Type B pancreatic cell (in vitro differentiated cells): ENCODE measurements at regions not wholly inside any gene's neighbourhood (a gene's known extent, or its start where the extent isn't known, plus 50 kb on each side); places are given as distances from the start of the nearest gene placed in this dataset.

ENCODE experiments used
- DNase-seq: peaks from one replicate; pipeline ENCODE4 v3.0.0; 2021; ENCODE audit warnings: mixed read lengths; ENCODE audit not compliant: unreplicated experiment; ENCODE audit errors: extremely low spot score
- H3K27ac Mint-ChIP-seq: 2 replicates; pipeline ENCODE4 v1.8.0; 2021; ENCODE audit warnings: mild to moderate bottlenecking, mixed read lengths
- H3K27me3 Mint-ChIP-seq: 2 replicates; pipeline ENCODE4 v1.8.0; 2021; ENCODE audit warnings: mixed read lengths
- H3K36me3 Mint-ChIP-seq: 2 replicates; pipeline ENCODE4 v1.8.0; 2021; ENCODE audit warnings: mixed read lengths
- H3K4me1 Mint-ChIP-seq: one replicate; pipeline ENCODE4 v1.8.0; 2021; ENCODE audit warnings: mixed read lengths; ENCODE audit not compliant: unreplicated experiment
- H3K4me3 Mint-ChIP-seq: 2 replicates; pipeline ENCODE4 v1.8.0; 2021; ENCODE audit warnings: mild to moderate bottlenecking, mixed read lengths
- H3K9me3 Mint-ChIP-seq: 2 replicates; pipeline ENCODE4 v1.8.0; 2021; ENCODE audit warnings: mixed read lengths
- TF ChIP-seq, protein P1 (sequence below): fragments of 200-600 bp; sonication (generic); conservative IDR thresholded peaks from 2 replicates; pipeline ENCODE4 v1.5.0; 2021; ENCODE audit warnings: antibody characterized with exemption, mild to moderate bottlenecking

DNA sequence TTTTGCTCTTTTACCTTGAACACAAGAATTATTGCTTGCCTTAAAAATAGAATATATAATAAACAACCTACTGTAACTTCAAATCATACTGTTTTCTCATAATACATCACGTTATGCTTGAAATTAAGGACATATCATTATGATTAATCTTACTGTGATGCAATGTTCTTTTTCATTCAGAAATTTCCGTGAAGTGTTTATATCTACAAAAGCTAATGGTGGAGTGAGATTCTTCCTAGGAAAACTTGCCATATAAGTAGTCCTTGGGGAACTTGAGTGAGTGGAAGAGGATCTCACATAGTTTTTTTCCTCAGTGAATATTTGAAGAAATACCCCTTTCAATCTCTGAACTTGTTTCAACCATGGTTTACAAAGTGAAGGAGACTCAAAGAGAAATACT, 498.7 kb upstream of the CBLB start:
- Mint-ChIP-seq H3K27me3 (no peaks in the 10 kb centered on the region), H3K36me3 (no peaks in the 10 kb centered on the region), H3K4me1 (no peaks in the 10 kb centered on the region), H3K27ac (no peak overlapping the region), H3K9me3 (no peaks in the 10 kb centered on the region), H3K4me3 (no peak overlapping the region)
- TF ChIP-seq, protein P1, sequence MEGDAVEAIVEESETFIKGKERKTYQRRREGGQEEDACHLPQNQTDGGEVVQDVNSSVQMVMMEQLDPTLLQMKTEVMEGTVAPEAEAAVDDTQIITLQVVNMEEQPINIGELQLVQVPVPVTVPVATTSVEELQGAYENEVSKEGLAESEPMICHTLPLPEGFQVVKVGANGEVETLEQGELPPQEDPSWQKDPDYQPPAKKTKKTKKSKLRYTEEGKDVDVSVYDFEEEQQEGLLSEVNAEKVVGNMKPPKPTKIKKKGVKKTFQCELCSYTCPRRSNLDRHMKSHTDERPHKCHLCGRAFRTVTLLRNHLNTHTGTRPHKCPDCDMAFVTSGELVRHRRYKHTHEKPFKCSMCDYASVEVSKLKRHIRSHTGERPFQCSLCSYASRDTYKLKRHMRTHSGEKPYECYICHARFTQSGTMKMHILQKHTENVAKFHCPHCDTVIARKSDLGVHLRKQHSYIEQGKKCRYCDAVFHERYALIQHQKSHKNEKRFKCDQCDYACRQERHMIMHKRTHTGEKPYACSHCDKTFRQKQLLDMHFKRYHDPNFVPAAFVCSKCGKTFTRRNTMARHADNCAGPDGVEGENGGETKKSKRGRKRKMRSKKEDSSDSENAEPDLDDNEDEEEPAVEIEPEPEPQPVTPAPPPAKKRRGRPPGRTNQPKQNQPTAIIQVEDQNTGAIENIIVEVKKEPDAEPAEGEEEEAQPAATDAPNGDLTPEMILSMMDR = no peak
- DNase-seq = no peak

GRCh38 chr3:106371221-106371970, 502.6 kb upstream of the CBLB start:
- Mint-ChIP-seq H3K36me3 (peaks cover 3% of the 10 kb centered on the region), H3K4me3 (no peak overlapping the region), H3K9me3 (no peaks in the 10 kb centered on the region), H3K27me3 (no peaks in the 10 kb centered on the region), H3K4me1 (no peaks in the 10 kb centered on the region), H3K27ac (no peak overlapping the region)
- TF ChIP-seq, protein P1 = no peak
- DNase-seq = no peak

GRCh38 chr3:106371971-106372805, 503.4 kb upstream of the CBLB start:
- Mint-ChIP-seq H3K27ac (no peak overlapping the region), H3K27me3 (no peaks in the 10 kb centered on the region), H3K4me3 (no peak overlapping the region), H3K9me3 (no peaks in the 10 kb centered on the region), H3K4me1 (no peaks in the 10 kb centered on the region), H3K36me3 (peaks cover 3% of the 10 kb centered on the region)
- TF ChIP-seq, protein P1 = no peak
- no peak for DNase-seq

DNA sequence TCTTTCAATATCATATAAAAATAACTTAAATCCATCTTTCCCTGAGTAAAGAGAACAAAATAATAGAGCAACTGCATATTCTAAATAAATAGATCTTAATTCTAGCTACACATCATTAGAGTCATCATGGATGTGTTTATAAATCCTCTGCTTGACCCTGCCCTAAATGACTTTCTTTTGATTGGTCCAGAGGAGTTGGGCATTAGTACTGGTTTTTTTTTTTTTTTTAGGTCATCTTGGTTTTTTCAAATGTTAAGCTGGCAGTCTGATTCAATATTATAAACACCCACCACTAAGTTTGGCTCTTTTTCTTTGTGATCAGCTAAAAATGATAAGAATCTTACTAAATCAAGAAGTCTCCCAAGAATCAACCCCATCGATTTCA, 504.0 kb upstream of the CBLB start:
- Mint-ChIP-seq H3K27ac (no peak overlapping the region), H3K27me3 (no peaks in the 10 kb centered on the region), H3K4me3 (no peak overlapping the region)

DNA sequence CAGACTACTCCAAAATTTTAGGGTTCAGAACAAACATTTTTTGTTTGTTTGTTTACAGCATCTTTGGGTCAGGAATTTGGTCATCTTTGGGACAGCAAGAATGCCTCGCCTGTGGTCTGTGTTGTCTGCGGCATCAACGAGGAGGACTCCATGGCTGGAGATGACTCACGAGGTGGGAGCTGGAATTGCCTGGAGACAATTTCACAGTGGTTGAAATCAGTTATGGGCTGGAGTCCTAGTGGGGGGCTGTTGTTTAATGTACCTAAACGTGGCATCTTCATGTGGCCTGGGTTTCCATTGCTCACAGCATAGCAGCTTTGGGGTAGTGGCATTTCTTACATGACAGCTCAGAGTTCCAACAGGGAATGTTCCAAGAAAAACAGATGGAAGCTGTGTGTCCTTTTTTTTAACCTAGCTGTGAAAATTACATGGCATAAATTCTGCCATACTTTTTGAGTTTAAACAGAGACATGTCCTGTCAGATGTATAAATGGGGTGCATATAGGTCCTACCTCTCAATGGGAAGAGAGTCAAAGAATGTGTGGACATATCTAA, 507.3 kb upstream of the CBLB start:
- TF ChIP-seq, protein P1 = no peak
- Mint-ChIP-seq H3K4me1 (peaks cover 5% of the 10 kb centered on the region), H3K27me3 (no peaks in the 10 kb centered on the region), H3K27ac (no peak overlapping the region), H3K4me3 (no peak overlapping the region), H3K36me3 (peaks cover 3% of the 10 kb centered on the region), H3K9me3 (no peaks in the 10 kb centered on the region)
- DNase-seq = no peak

More for the DNA sequence above, 504.0 kb upstream of the CBLB start:
- Mint-ChIP-seq H3K9me3 (no peaks in the 10 kb centered on the region), H3K36me3 (peaks cover 3% of the 10 kb centered on the region), H3K4me1 (no peaks in the 10 kb centered on the region)
- TF ChIP-seq, protein P1 = no peak
- DNase-seq = no peak
